H9 (cell line): ENCODE measurements at regions not wholly inside any gene's neighbourhood (a gene's known extent, or its start where the extent isn't known, plus 50 kb on each side); places are given as distances from the start of the nearest gene placed in this dataset.

Experiments used
- DNase-seq: peaks from one replicate; pipeline ENCODE4 v3.0.0-alpha.2; 2017
- H2AFZ ChIP-seq: one replicate; pipeline ENCODE4 v1.6.1; 2013; ENCODE audit warnings: mild to moderate bottlenecking, low read length, control low read depth, moderate library complexity
- H2AK5ac ChIP-seq: 2 replicates; pipeline ENCODE4 v1.6.1; 2013; ENCODE audit warnings: low read length, control low read depth, mixed read lengths; ENCODE audit not compliant: insufficient read length
- H2BK120ac ChIP-seq: one replicate; pipeline ENCODE4 v1.6.1; 2013; ENCODE audit warnings: low read depth, mild to moderate bottlenecking, low read length, control low read depth, inconsistent platforms; ENCODE audit not compliant: poor library complexity, severe bottlenecking
- H2BK12ac ChIP-seq: 2 replicates; pipeline ENCODE4 v1.6.1; 2013; ENCODE audit warnings: low read length, control low read depth, mixed read lengths, low read depth; ENCODE audit not compliant: insufficient read length
- H2BK15ac ChIP-seq: 2 replicates; pipeline ENCODE4 v1.6.1; 2013; ENCODE audit warnings: low read depth, low read length, control low read depth
- H2BK20ac ChIP-seq: one replicate; pipeline ENCODE4 v1.6.1; 2013; ENCODE audit warnings: low read depth, mild to moderate bottlenecking, low read length, control low read depth, inconsistent platforms; ENCODE audit not compliant: poor library complexity, severe bottlenecking
- H2BK5ac ChIP-seq: 2 replicates; pipeline ENCODE4 v1.6.1; 2013; ENCODE audit warnings: low read length, control low read depth, mixed read lengths; ENCODE audit not compliant: insufficient read length
- H3K14ac ChIP-seq: 2 replicates; pipeline ENCODE4 v1.6.1; 2013; ENCODE audit warnings: low read length, control low read depth; ENCODE audit not compliant: insufficient read depth
- H3K18ac ChIP-seq: 2 replicates; pipeline ENCODE4 v1.6.1; 2013; ENCODE audit warnings: low read depth, mild to moderate bottlenecking, mixed read lengths, low read length, control low read depth; ENCODE audit not compliant: insufficient read length
- H3K23ac ChIP-seq: 2 replicates; pipeline ENCODE4 v1.6.1; 2013; ENCODE audit warnings: low read length, control low read depth, mixed read lengths, low read depth; ENCODE audit not compliant: insufficient read length
- H3K23me2 ChIP-seq: 2 replicates; pipeline ENCODE4 v1.6.1; 2013; ENCODE audit warnings: low read depth, mild to moderate bottlenecking, mixed read lengths, low read length, control low read depth; ENCODE audit not compliant: insufficient read length, poor library complexity, severe bottlenecking
- H3K27ac ChIP-seq: 2 replicates; pipeline ENCODE4 v1.5.1; 2013; ENCODE audit warnings: low read length, control low read depth, mixed read lengths, low read depth; ENCODE audit not compliant: insufficient read length
- H3K27me3 ChIP-seq: 2 replicates; pipeline ENCODE4 v1.6.1; 2013; ENCODE audit warnings: low read length, control low read depth, inconsistent platforms; ENCODE audit not compliant: insufficient read depth
- H3K4ac ChIP-seq: 2 replicates; pipeline ENCODE4 v1.6.1; 2013; ENCODE audit warnings: low read depth, mild to moderate bottlenecking, control low read depth, inconsistent platforms, low read length, moderate library complexity
- H3K4me1 ChIP-seq: 2 replicates; pipeline ENCODE4 v1.6.1; 2013; ENCODE audit warnings: low read length, control low read depth, inconsistent platforms; ENCODE audit not compliant: insufficient read depth
- H3K4me2 ChIP-seq: 2 replicates; pipeline ENCODE4 v1.6.1; 2013; ENCODE audit warnings: low read length, control low read depth, mixed read lengths; ENCODE audit not compliant: insufficient read length, insufficient read depth
- H3K56ac ChIP-seq: 2 replicates; pipeline ENCODE4 v1.6.1; 2013; ENCODE audit warnings: low read depth, mild to moderate bottlenecking, mixed read lengths, low read length, control low read depth; ENCODE audit not compliant: insufficient read length
- H3K79me1 ChIP-seq: 2 replicates; pipeline ENCODE4 v1.6.1; 2013; ENCODE audit warnings: low read depth, mild to moderate bottlenecking, moderate library complexity, low read length, control low read depth, inconsistent platforms; ENCODE audit not compliant: insufficient read depth, poor library complexity, severe bottlenecking
- H3K79me2 ChIP-seq: 2 replicates; pipeline ENCODE4 v1.6.1; 2013; ENCODE audit warnings: low read length, control low read depth, inconsistent platforms; ENCODE audit not compliant: insufficient read depth
- H3K9ac ChIP-seq: 2 replicates; pipeline ENCODE4 v1.6.1; 2013; ENCODE audit warnings: low read length, control low read depth, mixed read lengths; ENCODE audit not compliant: insufficient read length; ENCODE audit errors: extremely low read depth
- H3K9me3 ChIP-seq: one replicate; pipeline ENCODE4 v1.6.1; 2013; ENCODE audit warnings: low read depth, low read length, inconsistent platforms; ENCODE audit not compliant: control insufficient read depth
- H3T11ph ChIP-seq: one replicate; pipeline ENCODE4 v1.6.1; 2013; ENCODE audit warnings: mild to moderate bottlenecking, low read length, control low read depth, inconsistent platforms
- H4K20me1 ChIP-seq: one replicate; pipeline ENCODE4 v1.6.1; 2013; ENCODE audit not compliant: control insufficient read depth, insufficient read length, insufficient read depth
- H4K5ac ChIP-seq: 2 replicates; pipeline ENCODE4 v1.6.1; 2013; ENCODE audit warnings: low read depth, mild to moderate bottlenecking, mixed read lengths, low read length, control low read depth; ENCODE audit not compliant: insufficient read length
- H4K8ac ChIP-seq: replicated peaks from 2 replicates; pipeline ENCODE4 v1.6.1; 2013; ENCODE audit warnings: low read length, control low read depth, mixed read lengths, low read depth; ENCODE audit not compliant: insufficient read length
- H4K91ac ChIP-seq: 2 replicates; pipeline ENCODE4 v1.6.1; 2013; ENCODE audit warnings: low read depth, mild to moderate bottlenecking, moderate library complexity, mixed read lengths, low read length, control low read depth; ENCODE audit not compliant: insufficient read length
- H3K27ac Mint-ChIP-seq, 3 experiments: 2 replicates in 2 of 3; 3 replicates in 1 of 3; pipeline ENCODE4 v1.8.0; 2020 to 2021; ENCODE audit warnings: mixed read lengths in 3 of 3, mild to moderate bottlenecking in 1 of 3, moderate library complexity in 1 of 3
- H3K27me3 Mint-ChIP-seq: 2 replicates; pipeline ENCODE4 v1.8.0; 2021; ENCODE audit warnings: low read depth, mild to moderate bottlenecking, moderate library complexity, mixed read lengths
- H3K36me3 Mint-ChIP-seq, 3 experiments: 2 replicates in 2 of 3; 3 replicates in 1 of 3; pipeline ENCODE4 v1.8.0; 2020 to 2021; ENCODE audit warnings: low read depth in 3 of 3, mixed read lengths in 3 of 3; ENCODE audit not compliant: insufficient read depth in 1 of 3
- H3K4me1 Mint-ChIP-seq, 2 experiments: 2 replicates each; pipeline ENCODE4 v1.8.0; 2020; ENCODE audit warnings: mixed read lengths in 2 of 2
- H3K4me3 Mint-ChIP-seq, 2 experiments: 2 replicates in 1 of 2; 3 replicates in 1 of 2; pipeline ENCODE4 v1.8.0; 2020 to 2021; ENCODE audit warnings: mild to moderate bottlenecking in 2 of 2, mixed read lengths in 2 of 2, moderate library complexity in 1 of 2
- H3K9me3 Mint-ChIP-seq, 2 experiments: 2 replicates in 1 of 2; 3 replicates in 1 of 2; pipeline ENCODE4 v1.8.0; 2020; ENCODE audit warnings: mild to moderate bottlenecking in 2 of 2, mixed read lengths in 2 of 2, moderate library complexity in 1 of 2
- CTCF ChIP-seq: fragments of 200-600 bp; sonication (generic); conservative IDR thresholded peaks from 3 replicates; pipeline ENCODE4 v1.8.0; 2021; ENCODE audit warnings: antibody characterized with exemption, mild to moderate bottlenecking
- WGBS: extraction: QIAGEN DNeasy Blood & Tissue Kit; methylation state at CpG from one replicate; pipeline ENCODE4 v1.1.7; 2013; ENCODE audit warnings: missing lambda C conversion rate, low lambda C conversion rate, mixed read lengths; ENCODE audit not compliant: insufficient read length; ENCODE audit errors: extremely low coverage; 5-methylcytosine and 5-hydroxymethylcytosine counted together

- H2AK5ac ChIP-seq, result no peak overlapping the region
- no peak overlapping the region for H2AFZ ChIP-seq
- no peak overlapping the region for H3K9ac ChIP-seq
- H3K4ac ChIP-seq, result no peak overlapping the region
- peaks cover 11 to 21% of the 10 kb centered on the region in 2 experiments for H3K9me3 Mint-ChIP-seq
- H4K91ac ChIP-seq, result no peak overlapping the region
- no peaks in the 10 kb centered on the region for H3K4me1 ChIP-seq
- no peak overlapping the region for H2BK15ac ChIP-seq
- no peaks in the 10 kb centered on the region; a peak in 1 of 4 replicates for H3K4me1 Mint-ChIP-seq
- no peaks in the 10 kb centered on the region for H3K79me2 ChIP-seq
- no peaks in the 10 kb centered on the region for H3K27me3 Mint-ChIP-seq
- H3K27ac ChIP-seq, result no peak overlapping the region
- H3K79me1 ChIP-seq, result no peaks in the 10 kb centered on the region
- H4K20me1 ChIP-seq, result no peaks in the 10 kb centered on the region
- H2BK5ac ChIP-seq, result no peak overlapping the region
- no peak overlapping the region for H3K56ac ChIP-seq
- H4K8ac ChIP-seq, result no peak overlapping the region
- H3T11ph ChIP-seq, result no peak overlapping the region
- no peaks in the 10 kb centered on the region for H3K23me2 ChIP-seq
- H3K4me2 ChIP-seq, result no peak overlapping the region
- peaks cover 8 to 9% (median 9%) of the 10 kb centered on the region in 3 experiments for H3K36me3 Mint-ChIP-seq
- no peak overlapping the region for H2BK12ac ChIP-seq
- no peak overlapping the region for H3K23ac ChIP-seq
- H4K5ac ChIP-seq, result no peak overlapping the region
- H3K27ac Mint-ChIP-seq, result no peak overlapping the region
- H2BK20ac ChIP-seq, result no peak overlapping the region
- no CpG with 5 or more reads among the region's 1 CpG for WGBS
- no peak for DNase-seq
- no peak overlapping the region for H2BK120ac ChIP-seq
- no peak overlapping the region for H3K14ac ChIP-seq
- H3K4me3 Mint-ChIP-seq, result no peak overlapping the region
- H3K9me3 ChIP-seq, result no peaks in the 10 kb centered on the region
- no peak for TF ChIP-seq CTCF
- H3K18ac ChIP-seq, result no peak overlapping the region
- H3K27me3 ChIP-seq, result no peaks in the 10 kb centered on the region
Measured at GRCh38 chr3:165504554-165504953, 308.4 kb upstream of the SLITRK3 start.
